Thoracic aorta (tissue), 2 donors: ENCODE measurements at regions not wholly inside any gene's neighbourhood (a gene's known extent, or its start where the extent isn't known, plus 50 kb on each side); places are given as distances from the start of the nearest gene placed in this dataset.

ENCODE experiments used
- ATAC-seq: fragments of 150-250 bp; one replicate; pipeline ENCODE4 v1.8.0; 2017; ENCODE audit warnings: low read depth; ENCODE audit not compliant: insufficient number of reproducible peaks, low FRiP score
- DNase-seq: peaks from one replicate; pipeline ENCODE4 v3.0.0-alpha.2; 2020; ENCODE audit warnings: low spot score
- H3K27ac ChIP-seq, 2 donors: fragments of 200-600 bp; sonication (generic); 1 replicate in 1 of 2; 2 replicates in 1 of 2; pipeline ENCODE4 v1.5.1; 2016; ENCODE audit warnings: mild to moderate bottlenecking in 2 of 2, moderate library complexity in 2 of 2
- H3K27me3 ChIP-seq: fragments of 200-600 bp; sonication (generic); replicated peaks from 2 replicates; pipeline ENCODE4 v1.6.0; 2016; ENCODE audit warnings: mild to moderate bottlenecking; ENCODE audit not compliant: insufficient read depth
- H3K36me3 ChIP-seq: fragments of 200-600 bp; sonication (generic); one replicate; pipeline ENCODE4 v1.5.1; 2016
- H3K4me1 ChIP-seq, 2 donors: fragments of 200-600 bp; sonication (generic); 1 replicate in 1 of 2; 2 replicates in 1 of 2; pipeline versions ENCODE4 v1.5.1 to v1.6.0; 2016; ENCODE audit warnings: low read depth in 2 of 2, mild to moderate bottlenecking in 1 of 2; ENCODE audit not compliant: control insufficient read depth in 1 of 2
- H3K4me3 ChIP-seq: fragments of 200-600 bp; sonication (generic); 2 replicates; pipeline ENCODE4 v1.5.1; 2016; ENCODE audit warnings: mild to moderate bottlenecking
- H3K9me3 ChIP-seq: fragments of 200-600 bp; sonication (generic); 2 replicates; pipeline ENCODE4 v1.5.1; 2016
- CTCF ChIP-seq: fragments of 200-600 bp; sonication (generic); IDR thresholded peaks from one replicate; pipeline ENCODE4 v1.5.1; 2019; ENCODE audit warnings: antibody characterized with exemption

GRCh38 chr6:9594746-9595145 is 820.1 kb downstream of the TFAP2A start:
- Histone ChIP-seq H3K9me3 (no peaks in the 10 kb centered on the region), H3K27ac (no peak overlapping the region), H3K27me3 (no peaks in the 10 kb centered on the region), H3K4me3 (no peak overlapping the region), H3K4me1 (no peaks in the 10 kb centered on the region), H3K36me3 (no peaks in the 10 kb centered on the region)
- no peak for TF ChIP-seq CTCF
- ATAC-seq (no peak), DNase-seq (no peak)

GRCh38 chr6:9593554-9593953 is 821.3 kb downstream of the TFAP2A start:
- H3K4me1 ChIP-seq = no peaks in the 10 kb centered on the region
- no peaks in the 10 kb centered on the region for H3K27me3 ChIP-seq
- H3K4me3 ChIP-seq = no peak overlapping the region
- no peaks in the 10 kb centered on the region for H3K9me3 ChIP-seq
- DNase-seq (no peak), ATAC-seq (no peak)
- H3K27ac ChIP-seq = no peak overlapping the region
- H3K36me3 ChIP-seq = no peaks in the 10 kb centered on the region
- no peak for TF ChIP-seq CTCF

GRCh38 chr6:9583753-9584352 is 831.0 kb downstream of the TFAP2A start:
- DNase-seq (no peak), ATAC-seq (no peak)
- Histone ChIP-seq H3K36me3 (no peaks in the 10 kb centered on the region), H3K27ac (no peak overlapping the region), H3K4me3 (no peak overlapping the region), H3K27me3 (no peaks in the 10 kb centered on the region), H3K4me1 (no peaks in the 10 kb centered on the region), H3K9me3 (no peaks in the 10 kb centered on the region)
- TF ChIP-seq CTCF = no peak

GRCh38 chr6:9581155-9581554 is 833.7 kb downstream of the TFAP2A start:
- Histone ChIP-seq H3K27ac (no peak overlapping the region), H3K4me3 (no peak overlapping the region), H3K27me3 (no peaks in the 10 kb centered on the region), H3K9me3 (no peaks in the 10 kb centered on the region), H3K4me1 (no peaks in the 10 kb centered on the region), H3K36me3 (no peaks in the 10 kb centered on the region)
- ATAC-seq = no peak
- TF ChIP-seq CTCF = no peak
- no peak for DNase-seq

- no peak overlapping the region for H3K4me3 ChIP-seq
- no peaks in the 10 kb centered on the region for H3K4me1 ChIP-seq
- no peak overlapping the region for H3K27ac ChIP-seq
- TF ChIP-seq CTCF = no peak
- H3K9me3 ChIP-seq = no peaks in the 10 kb centered on the region
- no peaks in the 10 kb centered on the region for H3K27me3 ChIP-seq
- DNase-seq = no peak
- H3K36me3 ChIP-seq = no peaks in the 10 kb centered on the region
- no peak for ATAC-seq
These were observed 838.4 kb downstream of the TFAP2A start for GRCh38 chr6:9576521-9576920.
